SU-DHL-6 (cell line): ENCODE measurements at regions not wholly inside any gene's neighbourhood (a gene's known extent, or its start where the extent isn't known, plus 50 kb on each side); places are given as distances from the start of the nearest gene placed in this dataset.
"Not testable (repeated sequence)": the region's sequence is repeated elsewhere in the genome, so short reads cannot be mapped to it uniquely, and the experiment has no call there.

ENCODE experiments used
- CTCF ChIP-seq: fragments of 200-600 bp; sonication (generic); IDR thresholded peaks from one replicate; pipeline ENCODE4 v1.5.1; 2017; ENCODE audit warnings: antibody characterized with exemption, mild to moderate bottlenecking, low read length, moderate library complexity; ENCODE audit not compliant: insufficient read depth, poor library complexity, severe bottlenecking
- EZH2phosphoT487 ChIP-seq: fragments of 200-600 bp; sonication (generic), shearing (Covaris generic); conservative IDR thresholded peaks from 2 replicates; pipeline ENCODE4 v1.6.1; 2018; ENCODE audit warnings: mild to moderate bottlenecking, antibody characterized with exemption, low read length, moderate library complexity, mixed read lengths

GRCh38 chr14:106750089-106750488, 1223.7 kb downstream of the TMEM121 start:
- not testable (repeated sequence) for TF ChIP-seq CTCF, EZH2phosphoT487
